ENCODE measurements at regions not wholly inside any gene's neighbourhood (a gene's known extent, or its start where the extent isn't known, plus 50 kb on each side); places are given as distances from the start of the nearest gene placed in this dataset.

- Histone ChIP-seq H3K9ac (ENCODE audit: extremely low read depth, insufficient read length, low read length) (no peak overlapping the region), H3T11ph (ENCODE audit: low read length) (no peak overlapping the region), H2AK5ac (ENCODE audit: insufficient read length, low read length) (no peak overlapping the region), H3K79me1 (ENCODE audit: insufficient read depth, low read depth, low read length, poor library complexity, severe bottlenecking) (no peaks in the 10 kb centered on the region), H3K27ac (ENCODE audit: insufficient read length, low read depth, low read length) (no peak overlapping the region), H2BK15ac (ENCODE audit: low read depth, low read length) (no peak overlapping the region), H3K23me2 (ENCODE audit: insufficient read length, low read depth, low read length, poor library complexity, severe bottlenecking) (no peaks in the 10 kb centered on the region), H3K23ac (ENCODE audit: insufficient read length, low read depth, low read length) (no peak overlapping the region), H4K8ac (replicated peaks; ENCODE audit: insufficient read length, low read depth, low read length) (no peak overlapping the region), H2BK20ac (ENCODE audit: low read depth, low read length, poor library complexity, severe bottlenecking) (no peak overlapping the region), H3K9me3 (ENCODE audit: control insufficient read depth, low read depth, low read length) (peaks cover 10% of the 10 kb centered on the region), H4K5ac (ENCODE audit: insufficient read length, low read depth, low read length) (no peak overlapping the region), H2BK5ac (ENCODE audit: insufficient read length, low read length) (no peak overlapping the region), H3K4ac (ENCODE audit: low read depth, low read length) (no peak overlapping the region), H4K91ac (ENCODE audit: insufficient read length, low read depth, low read length) (no peak overlapping the region), H3K56ac (ENCODE audit: insufficient read length, low read depth, low read length) (no peak overlapping the region), H3K79me2 (ENCODE audit: insufficient read depth, low read length) (no peaks in the 10 kb centered on the region), H3K4me1 (ENCODE audit: insufficient read depth, low read length) (no peaks in the 10 kb centered on the region), H3K14ac (ENCODE audit: insufficient read depth, low read length) (no peak overlapping the region), H2BK120ac (ENCODE audit: low read depth, low read length, poor library complexity, severe bottlenecking) (no peak overlapping the region), H2AFZ (ENCODE audit: low read length) (no peak overlapping the region), H4K20me1 (ENCODE audit: control insufficient read depth, insufficient read depth, insufficient read length) (no peaks in the 10 kb centered on the region), H3K27me3 (ENCODE audit: insufficient read depth, low read length) (no peaks in the 10 kb centered on the region), H3K4me2 (ENCODE audit: insufficient read depth, insufficient read length, low read length) (no peak overlapping the region), H3K18ac (ENCODE audit: insufficient read length, low read depth, low read length) (no peak overlapping the region), H2BK12ac (ENCODE audit: insufficient read length, low read depth, low read length) (no peak overlapping the region)
- Mint-ChIP-seq H3K4me3 (no peak overlapping the region), H3K4me1 (peaks cover 0 to 7% of the 10 kb centered on the region in 2 experiments; a peak in 1 of 4 replicates), H3K27ac (no peak overlapping the region; a peak in 1 of 7 replicates), H3K9me3 (peaks cover 7 to 13% of the 10 kb centered on the region in 2 experiments; a peak in 3 of 5 replicates), H3K27me3 (ENCODE audit: low read depth) (no peaks in the 10 kb centered on the region), H3K36me3 (ENCODE audit: insufficient read depth in 1 of 3, low read depth in 3 of 3) (peaks cover 5 to 8% (median 6%) of the 10 kb centered on the region in 3 experiments; a peak in 4 of 7 replicates)
- no peak for DNase-seq
- no peak for TF ChIP-seq CTCF (conservative IDR thresholded peaks at IDR 0.05)
These were observed 799.1 kb downstream of the TAF11L14 start for GRCh38 chr5:18433336-18433735.

Data from H9 (cell line).